GM21576 (cell line): ENCODE measurements at regions not wholly inside any gene's neighbourhood (a gene's known extent, or its start where the extent isn't known, plus 50 kb on each side); places are given as distances from the start of the nearest gene placed in this dataset.

Experiments
- ATAC-seq: cut with Tn5 transposase; IDR thresholded peaks from one replicate; pipeline ENCODE4 v1.9.1; 2021; ENCODE audit warnings: mild to moderate bottlenecking, moderate library complexity; ENCODE audit not compliant: unreplicated experiment

GRCh38 chr6:103236923-103237322, 1622.8 kb downstream of the HACE1 start:
- ATAC-seq, result no peak

GRCh38 chr6:103231181-103231580, 1628.5 kb downstream of the HACE1 start:
- no peak for ATAC-seq

DNA sequence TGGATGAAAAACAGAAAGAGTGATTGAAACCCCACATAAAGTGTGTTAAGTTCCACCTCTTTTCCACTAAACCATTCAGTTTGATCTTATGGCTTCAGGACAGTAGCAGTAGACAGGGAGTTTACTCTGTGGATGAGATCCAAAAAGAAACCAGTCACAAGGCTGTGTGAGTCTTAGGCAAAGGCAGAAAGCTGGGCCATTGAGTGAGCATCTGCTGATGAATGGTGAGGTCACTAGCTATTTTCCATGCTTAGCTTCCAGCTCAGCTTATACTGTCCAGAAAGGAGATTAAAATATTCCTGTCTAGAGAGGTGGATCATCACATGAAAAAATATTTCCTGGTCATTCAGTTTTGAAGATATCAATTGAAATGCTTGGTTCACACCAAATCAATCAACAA, 1643.9 kb downstream of the HACE1 start:
- ATAC-seq, result no peak

DNA sequence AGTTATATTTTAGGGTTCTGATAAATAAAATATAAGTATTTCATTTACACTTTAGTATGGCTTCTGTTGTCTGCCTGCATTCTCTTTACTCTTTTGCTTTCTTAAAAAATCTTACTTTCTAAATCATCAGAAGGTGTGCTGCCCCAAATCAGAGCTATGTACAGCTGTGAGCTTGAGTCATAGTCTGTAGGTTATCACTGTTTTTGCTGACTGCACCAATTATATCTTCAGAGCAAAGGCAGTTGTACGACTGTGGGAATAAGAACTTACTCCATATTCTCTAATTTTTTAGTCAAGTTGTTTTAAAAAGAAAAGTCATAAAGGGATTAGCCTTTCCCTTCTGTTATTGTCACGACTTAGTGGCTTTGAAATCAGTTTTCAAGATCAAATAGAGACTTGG, 1649.0 kb downstream of the HACE1 start:
- ATAC-seq, result no peak

DNA sequence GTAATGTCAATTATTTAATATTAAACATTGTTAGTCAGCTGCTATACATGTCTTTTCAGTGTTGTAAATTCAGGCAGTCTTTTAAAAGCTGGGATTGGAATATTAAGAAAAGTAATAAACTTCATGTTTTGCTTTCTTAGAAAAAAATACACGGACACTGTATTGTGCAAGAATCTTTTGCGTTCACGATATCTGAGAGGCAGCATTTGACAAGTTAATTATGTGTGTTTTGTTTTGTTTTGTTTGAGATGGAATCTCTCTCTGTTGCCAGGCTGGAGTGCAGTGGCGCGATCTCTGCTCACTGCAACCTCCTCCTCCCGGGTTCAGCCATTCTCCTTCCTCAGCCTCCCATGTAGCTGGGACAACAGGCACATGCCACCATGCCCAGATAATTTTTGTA, 1661.3 kb downstream of the HACE1 start:
- ATAC-seq, result no peak

DNA sequence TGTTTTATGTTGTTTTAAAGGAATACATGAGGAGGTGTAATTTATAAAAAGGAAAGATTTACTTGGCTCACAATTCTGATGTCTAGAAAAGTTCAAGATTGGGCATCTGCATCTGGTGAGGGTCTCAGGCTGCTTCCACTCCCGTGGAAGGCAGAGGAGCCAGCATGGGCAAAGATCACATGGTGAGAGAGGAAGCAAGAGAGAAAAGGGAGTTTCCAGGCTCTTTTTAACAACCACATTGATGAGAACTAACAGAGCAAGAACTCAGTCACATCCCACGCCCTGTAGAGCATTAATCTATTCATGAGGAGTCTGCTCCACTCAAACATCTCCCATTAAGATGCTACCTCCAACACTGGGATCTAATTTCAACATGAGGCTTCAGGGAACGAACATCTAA, 1666.3 kb downstream of the HACE1 start:
- no peak for ATAC-seq

DNA sequence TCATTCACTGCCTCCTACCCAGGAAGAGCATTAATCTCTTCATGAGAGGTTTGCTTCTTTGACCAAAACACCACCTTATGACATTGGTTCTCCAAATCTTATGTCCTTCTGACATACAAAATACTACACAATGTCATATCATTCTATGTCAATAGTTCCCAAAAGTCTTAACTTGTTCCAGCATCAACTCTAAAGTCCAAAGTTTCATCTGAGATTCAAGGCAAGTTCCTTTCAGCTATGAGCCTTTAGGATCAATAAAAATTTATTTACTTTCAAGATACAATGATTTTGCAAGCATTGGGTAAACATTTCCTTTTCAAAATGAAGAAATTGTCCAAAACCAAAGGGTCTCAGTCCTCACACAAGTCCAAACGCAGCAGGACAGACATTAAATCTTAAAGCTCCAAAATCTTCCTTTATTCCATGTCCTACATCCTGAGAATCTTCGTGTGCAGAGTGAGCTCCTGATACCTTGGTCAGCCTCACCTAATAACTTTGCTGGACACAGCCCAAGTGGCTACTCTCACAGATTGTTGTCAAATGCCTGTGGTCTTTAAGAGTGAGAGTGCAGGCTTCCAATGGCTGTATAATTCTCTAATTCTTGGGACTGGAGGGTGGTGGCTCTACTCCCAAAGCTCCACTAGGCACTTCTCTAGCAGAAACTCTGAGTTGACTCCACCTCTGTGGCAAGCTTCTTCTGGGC, 1668.2 kb downstream of the HACE1 start:
- no peak for ATAC-seq

- no peak for ATAC-seq
These were observed 1674.9 kb downstream of the HACE1 start for GRCh38 chr6:103184776-103185175.

GRCh38 chr6:103183831-103184411, 1675.8 kb downstream of the HACE1 start:
- no peak for ATAC-seq

- no peak for ATAC-seq
These were observed 1681.5 kb downstream of the HACE1 start for GRCh38 chr6:103178193-103178592.

GRCh38 chr6:103177791-103178190, 1681.9 kb downstream of the HACE1 start:
- no peak for ATAC-seq

GRCh38 chr6:103175056-103175455, 1684.7 kb downstream of the HACE1 start:
- ATAC-seq, result no peak

GRCh38 chr6:103167345-103168071, 1692.2 kb downstream of the HACE1 start:
- ATAC-seq, result no peak

DNA sequence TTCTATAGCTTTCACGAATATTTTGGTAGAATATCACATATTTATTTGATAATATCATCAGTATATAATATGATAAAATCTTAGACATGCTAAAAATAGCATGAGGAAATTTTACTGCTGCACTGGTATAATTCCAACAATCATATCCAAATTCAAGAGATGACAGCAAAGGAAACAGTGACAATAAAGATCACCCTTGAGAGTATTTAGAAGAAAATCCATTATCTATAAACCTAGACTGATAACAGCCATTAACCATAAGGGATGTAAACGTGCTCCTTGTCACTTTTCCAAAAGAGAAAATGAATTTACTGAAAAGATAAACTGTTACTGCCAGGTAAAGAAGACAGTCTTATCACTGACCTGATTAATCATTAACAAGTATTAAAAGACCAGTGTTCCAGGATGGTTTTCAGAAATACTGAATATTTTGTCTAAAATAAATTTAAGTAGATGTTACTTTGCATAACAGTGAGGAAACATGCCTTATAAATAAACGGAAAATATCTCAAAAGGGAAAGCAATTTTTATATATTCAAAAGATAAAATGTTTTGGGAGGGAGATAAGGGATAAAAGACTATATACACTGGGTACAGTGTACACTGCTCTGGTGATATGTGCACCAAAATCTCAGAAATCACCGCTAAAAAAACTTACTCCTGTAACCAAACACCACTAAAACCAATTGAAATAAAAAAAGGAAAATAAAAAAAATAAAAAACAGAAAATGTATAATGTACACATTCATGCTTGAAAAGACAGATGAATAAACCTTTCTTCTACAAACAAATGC, 1704.7 kb downstream of the HACE1 start:
- no peak for ATAC-seq

DNA sequence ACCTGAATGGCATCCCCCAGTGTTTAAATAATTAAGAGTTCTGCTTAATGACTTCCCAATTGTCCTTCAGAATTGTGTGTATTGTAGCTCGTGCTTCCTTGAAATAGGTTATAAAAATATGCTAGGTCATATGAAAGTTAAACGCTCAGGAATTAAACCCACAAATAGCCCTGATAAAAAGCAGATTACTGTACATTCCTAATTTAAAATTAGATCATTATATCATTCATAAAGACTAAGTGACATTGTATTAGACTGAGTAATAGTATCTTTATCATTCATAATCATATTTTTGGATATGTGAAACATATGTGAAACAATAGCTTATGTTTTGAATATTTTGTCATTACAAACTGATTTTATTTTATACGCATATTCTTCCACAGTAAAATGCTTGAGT, 1706.7 kb downstream of the HACE1 start:
- no peak for ATAC-seq

DNA sequence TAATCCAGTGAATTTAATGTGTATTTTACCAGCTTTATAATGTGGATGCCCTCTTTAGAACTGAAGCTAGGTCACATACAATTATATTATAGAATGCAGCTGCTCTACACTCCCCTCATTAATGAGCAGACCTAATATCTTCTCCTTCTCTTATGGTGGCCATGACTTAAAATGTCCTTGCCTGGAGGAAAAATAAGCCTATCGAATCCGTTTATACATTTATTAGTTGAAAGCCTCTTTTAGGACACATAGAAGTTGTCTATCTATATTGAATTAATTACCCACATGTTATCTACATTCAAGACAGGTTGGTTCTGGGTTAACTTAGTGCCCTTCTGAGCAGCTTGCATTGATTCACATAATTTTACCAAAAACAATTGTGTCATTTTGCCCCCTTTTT, 1716.8 kb downstream of the HACE1 start:
- no peak for ATAC-seq

- no peak for ATAC-seq
These were observed 1719.3 kb downstream of the HACE1 start for GRCh38 chr6:103140308-103141027.

- ATAC-seq, result no peak
These were observed 1720.3 kb downstream of the HACE1 start for GRCh38 chr6:103139377-103139776.

- ATAC-seq, result no peak
These were observed 1731.0 kb downstream of the GRIK2 start for GRCh38 chr6:103124471-103124870.

DNA sequence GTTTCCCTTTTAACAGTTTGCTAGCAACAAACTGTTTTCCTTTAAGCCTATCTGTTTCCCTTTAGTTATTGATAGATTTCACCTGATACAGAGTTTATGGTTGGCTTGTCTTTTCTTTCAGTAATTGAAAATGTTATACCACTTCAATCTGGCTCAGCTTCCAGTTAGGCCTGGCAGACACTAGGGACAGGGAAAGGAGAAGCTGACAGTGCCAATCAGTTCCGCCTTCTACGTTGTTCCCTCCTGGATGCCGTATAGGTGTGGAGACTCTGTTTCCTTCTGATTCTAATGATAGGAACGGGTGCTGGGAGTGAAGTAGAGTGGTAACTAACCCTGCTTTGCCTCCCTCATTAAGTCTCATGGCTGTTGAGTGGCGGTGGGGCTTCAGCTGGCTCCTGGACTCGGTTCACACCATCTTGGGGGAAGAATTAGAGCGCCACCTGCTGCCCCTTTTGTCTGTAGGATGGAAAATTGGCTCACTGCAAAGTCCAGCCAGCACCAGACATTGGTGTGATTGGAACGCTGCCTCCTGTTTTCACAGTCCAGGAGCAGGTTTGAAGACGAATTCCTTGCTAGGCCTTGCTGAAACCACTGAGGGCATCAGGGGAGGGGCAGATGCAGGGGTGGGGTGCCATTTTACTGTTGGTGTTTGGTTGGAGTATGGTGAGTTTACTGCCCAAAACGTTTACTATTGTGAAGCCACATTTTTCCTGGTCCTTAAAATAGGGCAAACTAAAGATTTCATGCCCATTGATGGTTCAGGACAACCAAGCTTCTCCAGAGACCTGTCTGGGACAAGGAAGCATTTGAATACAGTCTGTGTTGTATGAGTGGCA, 1729.5 kb downstream of the GRIK2 start:
- ATAC-seq, result no peak
